ENCODE measurements at regions not wholly inside any gene's neighbourhood (a gene's known extent, or its start where the extent isn't known, plus 50 kb on each side); places are given as distances from the start of the nearest gene placed in this dataset. TPM values are rescaled to one million over a fixed set of nuclear protein-coding genes. Genes with fewer than 3 reads are reported as not detected.
"Not testable (repeated sequence)": the region's sequence is repeated elsewhere in the genome, so short reads cannot be mapped to it uniquely, and the experiment has no call there.

DNA sequence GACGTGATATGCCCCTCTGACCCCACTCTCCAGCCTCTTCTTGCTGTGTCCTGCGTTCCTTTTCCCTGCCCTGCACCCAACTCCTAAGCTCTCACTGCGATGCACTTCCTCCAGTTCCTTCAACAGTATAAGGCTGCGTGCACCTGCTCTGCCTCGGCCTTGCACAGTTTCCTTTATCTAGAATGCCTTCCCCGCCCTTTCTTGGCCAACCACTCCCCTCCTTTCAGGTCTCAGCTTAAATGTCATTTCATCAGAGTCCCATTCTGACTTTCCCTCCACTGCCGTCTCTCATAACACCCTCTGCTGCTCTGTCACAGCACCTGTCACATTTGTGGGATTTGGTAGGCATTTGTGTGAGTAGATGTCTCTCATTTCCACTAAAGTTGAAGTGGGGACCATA lies 58.4 kb upstream of the NEIL3 start:
- TF ChIP-seq CTCF (IDR thresholded peaks at IDR 0.05; ENCODE audit: insufficient read depth, low read length): no peak
- DNase-seq (ENCODE audit: low read depth): no peak
- H3K4me3 ChIP-seq (ENCODE audit: low read depth, low read length): no peak overlapping the region

DNA sequence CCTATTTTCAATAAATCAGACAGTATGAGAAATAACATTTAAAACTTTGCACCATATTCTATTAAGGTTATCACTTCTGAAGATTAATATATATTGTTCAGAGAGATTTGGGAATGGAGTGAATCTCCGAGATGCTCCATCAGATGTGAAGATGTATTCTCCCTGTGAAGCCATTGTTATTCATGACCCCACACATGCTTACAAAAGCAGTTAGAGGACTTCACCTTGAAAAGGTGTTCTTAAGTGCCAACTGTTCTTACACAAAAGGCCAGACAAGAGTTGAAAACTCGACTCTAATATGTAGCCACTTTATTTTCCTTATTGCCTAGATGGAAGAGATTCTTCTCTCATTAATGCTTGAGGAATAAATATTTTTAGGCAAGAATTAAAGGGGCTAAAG lies 54.3 kb upstream of the NEIL3 start:
- DNase-seq (ENCODE audit: low read depth): no peak
- no peak for TF ChIP-seq CTCF (IDR thresholded peaks at IDR 0.05; ENCODE audit: insufficient read depth, low read length)
- no peak overlapping the region for H3K4me3 ChIP-seq (ENCODE audit: low read depth, low read length)

DNA sequence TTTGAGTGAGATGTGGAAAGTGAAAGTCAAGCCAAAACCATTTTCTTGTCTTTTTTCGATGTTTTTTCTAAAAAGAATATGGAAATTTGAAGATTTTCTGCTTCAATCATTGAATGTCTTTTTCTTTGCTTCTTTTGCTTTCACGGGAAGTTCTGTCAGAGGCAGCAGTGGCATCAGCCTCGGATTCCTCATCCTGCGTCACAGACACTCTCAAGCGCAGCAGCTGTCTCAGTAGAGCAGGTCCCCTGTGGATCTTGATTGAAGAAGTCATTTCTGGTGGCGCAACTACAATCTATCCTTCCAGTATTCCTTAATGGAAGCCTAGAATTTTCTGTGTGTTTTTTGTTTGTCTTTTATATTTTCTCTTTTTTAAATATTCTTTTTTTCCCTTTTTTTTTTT lies 52.7 kb upstream of the NEIL3 start:
- DNase-seq (ENCODE audit: low read depth): no peak
- no peak overlapping the region for H3K4me3 ChIP-seq (ENCODE audit: low read depth, low read length)
- no peak for TF ChIP-seq CTCF (IDR thresholded peaks at IDR 0.05; ENCODE audit: insufficient read depth, low read length)

GRCh38 chr4:177259466-177259865 lies 50.2 kb upstream of the NEIL3 start:
- DNase-seq (ENCODE audit: low read depth); H3K4me3 ChIP-seq (ENCODE audit: low read depth, low read length): not testable (repeated sequence)

Small RNA genes in the stretch of these regions (small RNA-seq; reads per million reads assigned to genes)
- gene RN7SKP136: not detected
